ENCODE measurements at regions not wholly inside any gene's neighbourhood (a gene's known extent, or its start where the extent isn't known, plus 50 kb on each side); places are given as distances from the start of the nearest gene placed in this dataset.

DNA sequence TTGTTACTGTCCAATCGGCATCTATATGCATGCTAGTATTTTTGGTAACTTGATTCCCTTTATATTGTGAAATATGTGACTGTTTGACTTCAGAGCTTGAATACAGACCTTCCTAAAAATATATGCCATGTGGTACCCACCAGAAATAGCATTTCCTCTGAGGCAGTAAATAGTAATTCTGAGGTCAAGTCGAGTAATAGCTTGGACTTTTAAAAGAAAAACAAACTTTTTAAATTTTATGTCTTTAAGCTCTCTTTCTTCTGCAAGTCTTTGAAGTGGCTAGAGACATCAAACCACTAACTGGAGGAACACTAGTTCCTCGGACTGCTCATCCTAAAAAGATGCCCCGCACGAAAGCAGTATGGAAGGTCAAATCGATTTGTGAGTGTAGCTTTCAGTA lies 396.8 kb upstream of the SLC14A2 start:
- POLR2A ChIA-PET (ENCODE audit: unreplicated experiment) = interaction anchor here (0.6 kb wide), 1 partner anchor 374 kb away, joined by 3 read pairs; no protein-coding TSS in a partner anchor
- Histone ChIP-seq H2BK120ac (ENCODE audit: low read depth, low read length) (no peak overlapping the region), H3K4me2 (ENCODE audit: low read depth, low read length) (no peak overlapping the region), H4K20me1 (ENCODE audit: insufficient read depth, low read length) (no peaks in the 10 kb centered on the region), H3K79me1 (ENCODE audit: low read depth in 1 of 2, low read length in 2 of 2) (no peaks in the 10 kb centered on the region), H3K4ac (ENCODE audit: low read depth, low read length) (no peak overlapping the region), H3K9me3 (ENCODE audit: control insufficient read depth, insufficient read depth, low read length) (no peaks in the 10 kb centered on the region), H2AK5ac (ENCODE audit: low read depth, low read length) (no peak overlapping the region), H3K14ac (replicated peaks; ENCODE audit: low read depth, low read length) (no peak overlapping the region), H3K27me3 (ENCODE audit: control insufficient read depth, insufficient read depth, low read length) (no peaks in the 10 kb centered on the region), H3K4me3 (ENCODE audit: insufficient read depth, low read depth, low read length) (no peak overlapping the region), H3K4me1 (ENCODE audit: control insufficient read depth, insufficient read depth, low read length) (peaks cover 4% of the 10 kb centered on the region; the same call in 1 of the 2 replicates), H2BK15ac (ENCODE audit: low read depth, low read length) (no peak overlapping the region), H3K23ac (ENCODE audit: low read depth, low read length) (no peak overlapping the region), H3K27ac (ENCODE audit: insufficient read depth, low read length) (no peak overlapping the region), H3K56ac (ENCODE audit: extremely low read depth, insufficient read depth, low read length) (no peak overlapping the region), H3K9me1 (ENCODE audit: insufficient read depth, low read length) (peaks cover 3% of the 10 kb centered on the region; the same call in 1 of the 2 replicates), H4K8ac (ENCODE audit: low read depth in 2 of 2, low read length in 2 of 2) (no peak overlapping the region), H4K91ac (ENCODE audit: insufficient read depth, low read depth, low read length) (no peak overlapping the region), H4K5ac (ENCODE audit: low read depth, low read length) (no peak overlapping the region), H2BK5ac (ENCODE audit: low read depth, low read length, poor library complexity, severe bottlenecking) (no peak overlapping the region), H3K18ac (ENCODE audit: low read depth, low read length) (no peak overlapping the region), H2AFZ (replicated peaks; ENCODE audit: low read length, poor library complexity) (no peak overlapping the region), H2AK9ac (replicated peaks; ENCODE audit: low read depth, low read length, poor library complexity) (no peak overlapping the region), H3K9ac (ENCODE audit: low read depth, low read length) (no peak overlapping the region), H3K36me3 (ENCODE audit: control insufficient read depth, insufficient read depth, low read length) (no peaks in the 10 kb centered on the region), H2BK20ac (ENCODE audit: low read depth, low read length) (no peak overlapping the region)
- CTCF ChIA-PET = no interaction called here
- WGBS, 2 experiments (ENCODE audit: extremely low coverage in 2 of 2, insufficient read length in 1 of 2) = no CpG with 5 or more reads among the region's 6 CpGs
- ATAC-seq (ENCODE audit: low read depth) (no peak), DNase-seq (no peak)
- in situ Hi-C loops (cut with MboI; ENCODE audit: low sequenced_read_pairs) = loop anchor here (10.0 kb wide), 1 partner anchor 544 kb away; no protein-coding TSS in a partner anchor
- intact Hi-C loops (cut with micrococcal nuclease) = loop anchor here (10.0 kb wide), 3 partner anchors 166 to 1594 kb away; no protein-coding TSS in a partner anchor
- no peak for TF ChIP-seq BHLHE40 (IDR thresholded peaks at IDR 0.05; ENCODE audit: low read depth, low read length)
- 0 out of 2 replicates have a peak, but pooled peaks have one; percentile 13 for TF ChIP-seq CEBPB (IDR thresholded peaks at IDR 0.05; ENCODE audit: low read depth, low read length)
- TF ChIP-seq RCOR1 (IDR thresholded peaks at IDR 0.05; ENCODE audit: insufficient replicate concordance, low read length) = no peak
- BruUV-seq (replicated peaks) = no TSS peak
- dilution Hi-C loops (cut with HindIII; ENCODE audit: low sequenced_read_pairs, unreplicated experiment) = no loop called here

Measured in IMR-90 (cell line).